DOHH2 (cell line): ENCODE measurements at regions not wholly inside any gene's neighbourhood (a gene's known extent, or its start where the extent isn't known, plus 50 kb on each side); places are given as distances from the start of the nearest gene placed in this dataset.

Experiments
- CTCF ChIP-seq: fragments of 200-600 bp; sonication (generic); IDR thresholded peaks from one replicate; pipeline ENCODE4 v1.5.1; 2014; ENCODE audit warnings: antibody characterized with exemption, mild to moderate bottlenecking, low read depth, low read length; ENCODE audit not compliant: poor library complexity, severe bottlenecking
- EZH2phosphoT487 ChIP-seq: fragments of 200-600 bp; sonication (generic); IDR thresholded peaks from 2 replicates; pipeline ENCODE4 v1.6.1; 2017; ENCODE audit warnings: borderline replicate concordance, mild to moderate bottlenecking, antibody characterized with exemption, low read length, moderate library complexity, mixed read lengths

- TF ChIP-seq CTCF (no peak), EZH2phosphoT487 (no peak)
Measured at GRCh38 chr19:13670846-13671245, 93.5 kb upstream of the MRI1 start.
